OCI-LY7 (cell line): ENCODE measurements at regions not wholly inside any gene's neighbourhood (a gene's known extent, or its start where the extent isn't known, plus 50 kb on each side); places are given as distances from the start of the nearest gene placed in this dataset.

Experiments
- BruUV-seq: library from RNA; stranded (reverse); fragments of 400-500 nt; replicated peaks from 2 replicates; lab custom pipeline; 2021; lab: Mats Ljungman, UMichigan
- CTCF ChIA-PET: fragments of 300-600 bp; sonication (Branson Sonifier 250); formaldehyde crosslinking; loops from one replicate; lab custom pipeline; 2022; ENCODE audit warnings: antibody characterized with exemption; ENCODE audit not compliant: unreplicated experiment; lab: Charles Lee
- POLR2A ChIA-PET: fragments of 300-600 bp; sonication (Branson Sonifier 250); formaldehyde crosslinking; loops from one replicate; lab custom pipeline; 2022; ENCODE audit warnings: antibody characterized with exemption; lab: Charles Lee
- DNase-seq: peaks from one replicate; pipeline ENCODE4 v3.0.0-alpha.2; 2015; ENCODE audit warnings: low spot score
- H2AFZ ChIP-seq: fragments of 200-600 bp; sonication (generic), shearing (Covaris generic); 2 replicates; pipeline ENCODE4 v1.6.1; 2014; ENCODE audit warnings: mild to moderate bottlenecking, antibody characterized with exemption, low read length, moderate library complexity
- H3K27ac ChIP-seq: fragments of 200-600 bp; sonication (generic); 2 replicates; pipeline ENCODE4 v1.5.1; 2014; ENCODE audit warnings: mixed run types, low read depth, mild to moderate bottlenecking, moderate library complexity, low read length, inconsistent platforms; ENCODE audit not compliant: poor library complexity, severe bottlenecking
- H3K36me3 ChIP-seq: fragments of 200-600 bp; sonication (generic); 2 replicates; pipeline ENCODE4 v1.6.1; 2014; ENCODE audit warnings: mild to moderate bottlenecking, antibody characterized with exemption, low read length, moderate library complexity, mixed read lengths; ENCODE audit not compliant: insufficient read depth
- H3K4me1 ChIP-seq: fragments of 200-600 bp; sonication (generic); 2 replicates; pipeline ENCODE4 v1.5.1; 2014; ENCODE audit warnings: mild to moderate bottlenecking, low read length; ENCODE audit not compliant: insufficient read depth, poor library complexity, severe bottlenecking
- H3K4me2 ChIP-seq: fragments of 200-600 bp; sonication (generic); 2 replicates; pipeline ENCODE4 v1.6.1; 2014; ENCODE audit warnings: mild to moderate bottlenecking, low read length
- H3K4me3 ChIP-seq: fragments of 200-600 bp; sonication (generic); 2 replicates; pipeline ENCODE4 v1.5.1; 2014; ENCODE audit warnings: mild to moderate bottlenecking, low read depth, low read length; ENCODE audit not compliant: poor library complexity, severe bottlenecking
- H3K79me2 ChIP-seq: fragments of 200-600 bp; sonication (generic); 2 replicates; pipeline ENCODE4 v1.6.1; 2016; ENCODE audit warnings: low read depth, mild to moderate bottlenecking, low read length, moderate library complexity, mixed read lengths; ENCODE audit not compliant: insufficient read depth
- H3K9me2 ChIP-seq: fragments of 200-600 bp; sonication (generic); 2 replicates; pipeline ENCODE4 v1.6.1; 2016; ENCODE audit warnings: mild to moderate bottlenecking, low read length, mixed read lengths; ENCODE audit not compliant: insufficient read depth
- H3K9me3 ChIP-seq: fragments of 200-600 bp; sonication (generic); 2 replicates; pipeline ENCODE4 v1.6.1; 2014; ENCODE audit warnings: mild to moderate bottlenecking, mixed run types, low read length, mixed read lengths
- H4K20me1 ChIP-seq: fragments of 200-600 bp; sonication (generic); 2 replicates; pipeline ENCODE4 v1.6.1; 2014; ENCODE audit warnings: mild to moderate bottlenecking, antibody characterized with exemption, low read length, moderate library complexity, mixed read lengths; ENCODE audit not compliant: insufficient read depth
- EZH2phosphoT487 ChIP-seq: fragments of 200-600 bp; sonication (generic); IDR thresholded peaks from 2 replicates; pipeline ENCODE4 v1.6.1; 2018; ENCODE audit warnings: low read depth, borderline replicate concordance, mild to moderate bottlenecking, mixed run types, antibody characterized with exemption, low read length, moderate library complexity, mixed read lengths
- intact Hi-C: fragments of 100-400 bp; cut with micrococcal nuclease; formaldehyde crosslinking; loops from one replicate; pipeline ENCODE4 v1.10.0; 2022; ENCODE audit not compliant: unreplicated experiment
- TF ChIP-seq, protein P1 (sequence below): fragments of 200-600 bp; sonication (generic); conservative IDR thresholded peaks from 2 replicates; pipeline ENCODE4 v1.5.1; 2014; ENCODE audit warnings: mild to moderate bottlenecking, antibody characterized with exemption, low read length, moderate library complexity, mixed read lengths

DNA sequence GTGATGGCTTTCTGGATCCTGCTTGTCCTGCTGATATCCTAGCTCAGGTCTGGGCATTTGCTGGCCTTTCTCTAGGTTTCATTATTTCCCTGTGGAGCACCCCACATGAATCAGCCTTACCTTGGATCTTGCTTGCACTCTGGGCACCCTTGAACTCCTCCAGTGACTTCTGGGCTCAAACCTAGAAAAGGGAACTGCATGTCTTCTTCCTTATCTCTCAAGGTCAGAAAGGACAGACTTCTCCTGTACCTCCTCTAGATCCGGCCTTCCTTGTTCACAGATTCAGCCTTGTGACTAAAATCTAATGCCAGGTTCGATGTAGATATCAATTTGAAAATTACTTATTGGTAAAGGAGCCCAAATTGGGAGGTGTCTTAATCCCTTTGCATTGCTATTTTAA, 267.9 kb downstream of the PARP8 start:
- TF ChIP-seq EZH2phosphoT487 = no peak
- TF ChIP-seq, protein P1, sequence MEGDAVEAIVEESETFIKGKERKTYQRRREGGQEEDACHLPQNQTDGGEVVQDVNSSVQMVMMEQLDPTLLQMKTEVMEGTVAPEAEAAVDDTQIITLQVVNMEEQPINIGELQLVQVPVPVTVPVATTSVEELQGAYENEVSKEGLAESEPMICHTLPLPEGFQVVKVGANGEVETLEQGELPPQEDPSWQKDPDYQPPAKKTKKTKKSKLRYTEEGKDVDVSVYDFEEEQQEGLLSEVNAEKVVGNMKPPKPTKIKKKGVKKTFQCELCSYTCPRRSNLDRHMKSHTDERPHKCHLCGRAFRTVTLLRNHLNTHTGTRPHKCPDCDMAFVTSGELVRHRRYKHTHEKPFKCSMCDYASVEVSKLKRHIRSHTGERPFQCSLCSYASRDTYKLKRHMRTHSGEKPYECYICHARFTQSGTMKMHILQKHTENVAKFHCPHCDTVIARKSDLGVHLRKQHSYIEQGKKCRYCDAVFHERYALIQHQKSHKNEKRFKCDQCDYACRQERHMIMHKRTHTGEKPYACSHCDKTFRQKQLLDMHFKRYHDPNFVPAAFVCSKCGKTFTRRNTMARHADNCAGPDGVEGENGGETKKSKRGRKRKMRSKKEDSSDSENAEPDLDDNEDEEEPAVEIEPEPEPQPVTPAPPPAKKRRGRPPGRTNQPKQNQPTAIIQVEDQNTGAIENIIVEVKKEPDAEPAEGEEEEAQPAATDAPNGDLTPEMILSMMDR = no peak
- H3K36me3 ChIP-seq = no peaks in the 10 kb centered on the region
- no peak overlapping the region for H3K27ac ChIP-seq
- H3K9me2 ChIP-seq = no peaks in the 10 kb centered on the region
- BruUV-seq = no TSS peak
- H2AFZ ChIP-seq = no peak overlapping the region
- no peak overlapping the region for H3K4me3 ChIP-seq
- H3K4me1 ChIP-seq = no peaks in the 10 kb centered on the region
- ChIA-PET CTCF (no interaction called here), POLR2A (no interaction called here)
- no peaks in the 10 kb centered on the region for H3K79me2 ChIP-seq
- H4K20me1 ChIP-seq = no peaks in the 10 kb centered on the region
- no peaks in the 10 kb centered on the region for H3K9me3 ChIP-seq
- DNase-seq = no peak
- no peak overlapping the region for H3K4me2 ChIP-seq
- intact Hi-C loops = no loop called here

DNA sequence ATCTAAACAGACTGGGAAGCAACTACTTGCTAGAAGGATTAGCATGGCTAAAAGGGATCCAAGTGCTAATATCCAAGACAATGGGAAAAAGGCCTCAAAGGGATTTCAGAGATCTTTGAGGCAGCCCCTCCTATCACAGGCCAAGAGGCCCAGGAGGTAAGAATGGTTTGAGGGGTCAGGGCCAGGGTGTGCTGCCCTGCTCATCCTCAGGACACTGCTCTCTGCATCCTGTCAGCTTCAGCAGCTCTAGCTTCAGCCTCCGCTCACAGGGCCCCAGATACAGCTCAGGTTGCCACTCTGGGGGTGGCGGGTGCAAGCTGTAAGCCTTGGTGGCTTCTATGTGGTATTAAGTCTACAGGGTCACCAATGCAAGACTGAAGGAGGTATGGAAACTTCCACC, 278.7 kb downstream of the PARP8 start:
- Histone ChIP-seq H3K9me2 (no peaks in the 10 kb centered on the region), H4K20me1 (no peaks in the 10 kb centered on the region), H3K36me3 (no peaks in the 10 kb centered on the region), H3K4me1 (no peaks in the 10 kb centered on the region), H3K9me3 (no peaks in the 10 kb centered on the region), H2AFZ (no peak overlapping the region), H3K4me3 (no peak overlapping the region), H3K4me2 (no peak overlapping the region), H3K27ac (no peak overlapping the region), H3K79me2 (no peaks in the 10 kb centered on the region)
- TF ChIP-seq EZH2phosphoT487 = no peak
- TF ChIP-seq, protein P1 = no peak
- ChIA-PET POLR2A (interaction anchor here (0.6 to 0.8 kb wide), 2 partner anchors 29 to 117 kb away, joined by 3 to 4 read pairs; no protein-coding TSS in a partner anchor), CTCF (interaction anchor here (0.5 kb wide), 1 partner anchor 1106 kb away, joined by 3 read pairs; no protein-coding TSS in a partner anchor)
- no peak for DNase-seq
- intact Hi-C loops = no loop called here
- BruUV-seq = no TSS peak

DNA sequence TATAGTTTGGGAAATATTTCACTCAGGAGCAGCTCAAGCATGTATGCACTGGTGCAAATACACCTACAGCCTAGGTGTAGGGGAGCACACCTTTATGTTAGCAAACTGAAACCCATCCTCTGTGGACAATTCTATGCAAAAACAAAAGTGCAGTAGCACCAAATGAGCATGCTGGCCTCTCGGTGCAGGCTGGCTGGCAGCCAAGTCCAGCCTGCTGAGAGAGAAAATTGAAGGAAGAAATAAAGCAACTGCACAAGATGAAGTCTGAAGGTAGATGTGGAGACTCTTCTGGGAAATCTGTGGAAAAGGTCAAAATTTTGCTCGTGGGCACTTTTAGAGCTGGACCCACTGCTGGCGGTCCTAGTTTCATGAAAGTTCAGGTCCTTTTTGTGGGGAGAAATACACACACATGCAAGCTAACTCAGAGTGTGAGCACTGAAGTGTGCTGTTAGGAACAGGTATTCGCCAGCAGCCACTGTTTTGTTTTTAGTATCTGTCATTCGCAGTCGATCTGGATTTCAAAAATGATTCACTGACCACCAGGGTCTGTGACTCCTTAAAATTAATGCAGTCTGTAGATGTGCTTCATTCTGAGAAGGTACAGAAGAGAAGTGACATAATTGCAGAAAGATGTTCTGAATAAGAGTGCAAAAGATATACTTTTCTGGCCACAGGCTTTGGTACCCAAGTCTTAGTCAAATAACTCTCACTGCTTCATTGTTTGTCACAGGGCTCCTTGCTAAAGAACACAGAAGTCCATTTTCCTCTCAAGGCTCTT, 281.7 kb downstream of the PARP8 start:
- DNase-seq = no peak
- no peak overlapping the region for H3K4me3 ChIP-seq
- H3K27ac ChIP-seq = no peak overlapping the region
- no peaks in the 10 kb centered on the region for H3K36me3 ChIP-seq
- TF ChIP-seq, protein P1 = no peak
- TF ChIP-seq EZH2phosphoT487 = no peak
- H3K4me1 ChIP-seq = no peaks in the 10 kb centered on the region
- H3K9me2 ChIP-seq = no peaks in the 10 kb centered on the region
- no peaks in the 10 kb centered on the region for H4K20me1 ChIP-seq
- H3K79me2 ChIP-seq = no peaks in the 10 kb centered on the region
- ChIA-PET POLR2A (no interaction called here), CTCF (no interaction called here)
- H3K4me2 ChIP-seq = no peak overlapping the region
- H2AFZ ChIP-seq = no peak overlapping the region
- H3K9me3 ChIP-seq = no peaks in the 10 kb centered on the region
- no TSS peak for BruUV-seq
- intact Hi-C loops = no loop called here
